Right lobe of liver (tissue), 6 donors: ENCODE measurements at regions not wholly inside any gene's neighbourhood (a gene's known extent, or its start where the extent isn't known, plus 50 kb on each side); places are given as distances from the start of the nearest gene placed in this dataset.

Source experiments
- ATAC-seq, 4 donors: fragments of 200-7000 bp; cut with Tn5 transposase; one replicate each; pipeline ENCODE4 v1.9.1; 2020; ENCODE audit warnings: mild to moderate bottlenecking in 4 of 4, moderate library complexity in 4 of 4
- DNase-seq, 3 donors: peaks; one replicate each; pipeline ENCODE4 v3.0.0-alpha.2; 2020
- H3K27ac ChIP-seq, 3 donors: fragments of 200-600 bp; one replicate each; pipeline ENCODE4 v1.8.0; 2022
- H3K27me3 ChIP-seq, 2 donors: fragments of 200-600 bp; one replicate each; pipeline ENCODE4 v1.8.0; 2022
- H3K36me3 ChIP-seq, 4 donors: fragments of 200-600 bp; sonication (generic) in 1 of 4; one replicate each; pipeline versions ENCODE4 v1.5.1 to v1.8.0; 2017 to 2022; ENCODE audit warnings: control low read depth in 1 of 4
- H3K4me1 ChIP-seq, 4 donors: fragments of 200-600 bp; sonication (generic) in 1 of 4; one replicate each; pipeline versions ENCODE4 v1.5.1 to v1.8.0; 2017 to 2022; ENCODE audit warnings: control low read depth in 1 of 4
- H3K4me3 ChIP-seq, 3 donors: fragments of 200-600 bp; one replicate each; pipeline ENCODE4 v1.8.0; 2022
- H3K9me3 ChIP-seq, 4 donors: fragments of 200-600 bp; sonication (generic) in 1 of 4; one replicate each; pipeline versions ENCODE4 v1.5.1 to v1.8.0; 2017 to 2022; ENCODE audit warnings: control low read depth in 1 of 4
- POLR2A ChIP-seq: fragments of 450-650 bp; IDR thresholded peaks from one replicate; pipeline ENCODE4 v1.6.1; 2017; ENCODE audit warnings: antibody characterized with exemption, mild to moderate bottlenecking
- WGBS: methylation state at CpG from one replicate; pipeline ENCODE4 v1.1.6; 2018; ENCODE audit warnings: low coverage, low lambda C conversion rate; ENCODE audit not compliant: insufficient coverage; ENCODE audit errors: missing lambda C conversion rate; 5-methylcytosine and 5-hydroxymethylcytosine counted together
- intact Hi-C, 2 donors: fragments of 100-400 bp; cut with DNase I; formaldehyde crosslinking; loops; one replicate each; pipeline versions ENCODE4 v1.11.2 to v1.14.1; 2022
- TF ChIP-seq, protein P1 (sequence below), 4 donors: fragments of 200-600 bp in 3 of 4; fragments of 450-650 bp in 1 of 4; IDR thresholded peaks; one replicate each; pipeline versions ENCODE4 v1.5.1 to v1.8.0; 2016 to 2022; ENCODE audit warnings: antibody characterized with exemption in 4 of 4, mild to moderate bottlenecking in 2 of 4
- donor health status: DM: no; HTN: yes; CAD: no.
- donor health status: DM: no; HTN: no; CAD: no.
- donor health status: DM: no; HTN: no; CAD: no.
- donor health status: DM: no; HTN: yes; CAD: no.
- donor health status: DM: no; HTN: yes; CAD: no.

DNA sequence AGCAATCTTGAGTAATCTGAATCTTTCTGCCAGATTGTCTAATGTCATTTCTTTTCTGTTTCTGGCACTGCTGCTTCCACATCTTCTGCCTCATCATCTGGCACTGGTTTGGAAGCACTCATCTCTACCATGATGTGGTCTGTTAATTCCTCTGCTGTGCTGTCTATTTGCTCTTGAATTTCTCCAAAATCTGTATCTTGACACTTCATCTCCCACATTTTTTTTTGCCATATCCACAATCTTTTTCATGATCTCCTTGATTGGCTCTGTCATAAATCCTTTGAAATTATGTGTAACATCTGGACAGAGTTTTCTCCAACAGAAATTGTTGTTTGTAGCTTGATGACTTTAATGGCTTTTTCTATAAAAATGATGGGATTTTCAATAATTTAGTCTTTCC is 417.8 kb upstream of the MANEA start:
- no peak for ATAC-seq
- no peak for DNase-seq

DNA sequence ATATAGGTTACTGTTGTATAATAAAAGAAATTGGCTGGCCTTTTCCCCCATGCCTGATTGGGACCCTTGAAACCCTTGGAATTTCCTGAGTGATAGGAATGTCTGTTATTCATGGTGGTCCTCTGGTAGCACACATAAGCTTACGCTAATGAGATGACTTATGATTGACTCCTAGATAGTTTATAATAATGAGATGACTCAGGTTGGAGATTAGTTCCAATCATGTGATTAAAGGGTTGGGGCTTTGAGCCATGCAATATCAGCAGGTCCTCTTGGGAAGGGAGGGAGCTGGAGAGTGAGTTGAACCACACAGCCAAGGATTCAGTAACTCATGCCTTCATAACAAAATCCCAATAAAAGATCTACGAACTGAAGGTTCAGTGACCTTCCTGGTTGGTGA is 407.6 kb upstream of the MANEA start:
- Histone ChIP-seq H3K36me3 (no peaks in the 10 kb centered on the region), H3K4me1 (no peaks in the 10 kb centered on the region), H3K4me3 (no peak overlapping the region), H3K9me3 (no peaks in the 10 kb centered on the region), H3K27me3 (no peaks in the 10 kb centered on the region), H3K27ac (no peak overlapping the region)
- intact Hi-C loops, result no loop called here
- DNase-seq (no peak), ATAC-seq (no peak)
- 33% methylated on average over 2 of the region's 2 CpGs for WGBS
- no peak for TF ChIP-seq POLR2A
- TF ChIP-seq, protein P1, sequence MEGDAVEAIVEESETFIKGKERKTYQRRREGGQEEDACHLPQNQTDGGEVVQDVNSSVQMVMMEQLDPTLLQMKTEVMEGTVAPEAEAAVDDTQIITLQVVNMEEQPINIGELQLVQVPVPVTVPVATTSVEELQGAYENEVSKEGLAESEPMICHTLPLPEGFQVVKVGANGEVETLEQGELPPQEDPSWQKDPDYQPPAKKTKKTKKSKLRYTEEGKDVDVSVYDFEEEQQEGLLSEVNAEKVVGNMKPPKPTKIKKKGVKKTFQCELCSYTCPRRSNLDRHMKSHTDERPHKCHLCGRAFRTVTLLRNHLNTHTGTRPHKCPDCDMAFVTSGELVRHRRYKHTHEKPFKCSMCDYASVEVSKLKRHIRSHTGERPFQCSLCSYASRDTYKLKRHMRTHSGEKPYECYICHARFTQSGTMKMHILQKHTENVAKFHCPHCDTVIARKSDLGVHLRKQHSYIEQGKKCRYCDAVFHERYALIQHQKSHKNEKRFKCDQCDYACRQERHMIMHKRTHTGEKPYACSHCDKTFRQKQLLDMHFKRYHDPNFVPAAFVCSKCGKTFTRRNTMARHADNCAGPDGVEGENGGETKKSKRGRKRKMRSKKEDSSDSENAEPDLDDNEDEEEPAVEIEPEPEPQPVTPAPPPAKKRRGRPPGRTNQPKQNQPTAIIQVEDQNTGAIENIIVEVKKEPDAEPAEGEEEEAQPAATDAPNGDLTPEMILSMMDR (IDR thresholded peaks at IDR 0.05), result no peak

More for the DNA sequence above, 417.8 kb upstream of the MANEA start:
- Histone ChIP-seq H3K27ac (no peak overlapping the region), H3K9me3 (no peaks in the 10 kb centered on the region), H3K27me3 (no peaks in the 10 kb centered on the region), H3K4me1 (no peaks in the 10 kb centered on the region), H3K4me3 (no peak overlapping the region), H3K36me3 (no peaks in the 10 kb centered on the region)
- TF ChIP-seq, protein P1 (IDR thresholded peaks at IDR 0.05), result no peak
- no peak for TF ChIP-seq POLR2A
- intact Hi-C loops, result no loop called here

DNA sequence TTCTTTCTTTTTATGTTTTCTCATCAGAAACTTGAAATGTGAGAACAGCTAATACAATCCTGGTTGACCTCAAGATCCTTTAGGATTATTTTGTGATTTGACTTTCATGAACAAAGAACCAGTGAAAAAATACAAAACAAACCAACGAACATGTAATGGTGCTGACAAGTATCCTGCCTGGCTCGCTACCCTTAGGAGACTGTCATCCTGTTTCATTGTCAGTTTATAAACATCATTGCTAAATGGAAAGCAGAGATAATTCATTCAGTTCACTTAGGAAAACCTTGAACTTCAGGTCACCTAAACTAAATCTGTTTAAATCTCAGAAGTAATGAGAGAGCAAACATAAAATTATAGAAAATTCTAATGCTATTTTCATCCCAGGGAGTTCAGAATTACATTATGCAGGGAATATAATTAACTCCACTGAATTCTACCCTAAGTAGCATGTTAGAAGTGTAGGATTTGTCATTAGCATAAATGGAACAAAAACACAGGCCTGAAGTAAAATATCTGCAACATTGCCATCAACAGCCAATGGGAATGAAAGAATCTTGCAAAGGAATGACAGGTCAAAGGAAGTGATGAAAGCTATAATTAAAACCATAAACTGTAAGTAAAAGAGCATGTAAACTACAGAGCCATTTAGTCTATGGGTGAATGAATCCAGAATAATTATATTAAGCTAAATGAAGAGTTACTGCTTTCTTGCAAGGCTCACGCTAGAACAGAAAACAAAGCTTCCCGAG is 401.2 kb upstream of the MANEA start:
- Histone ChIP-seq H3K27me3 (no peaks in the 10 kb centered on the region), H3K9me3 (no peaks in the 10 kb centered on the region), H3K36me3 (no peaks in the 10 kb centered on the region), H3K4me3 (no peak overlapping the region), H3K4me1 (no peaks in the 10 kb centered on the region), H3K27ac (no peak overlapping the region)
- no peak for DNase-seq
- ATAC-seq, result no peak
- no peak for TF ChIP-seq POLR2A
- TF ChIP-seq, protein P1 (IDR thresholded peaks at IDR 0.05), result no peak
- intact Hi-C loops, result no loop called here
- 40% methylated on average over 4 of the region's 4 CpGs for WGBS

DNA sequence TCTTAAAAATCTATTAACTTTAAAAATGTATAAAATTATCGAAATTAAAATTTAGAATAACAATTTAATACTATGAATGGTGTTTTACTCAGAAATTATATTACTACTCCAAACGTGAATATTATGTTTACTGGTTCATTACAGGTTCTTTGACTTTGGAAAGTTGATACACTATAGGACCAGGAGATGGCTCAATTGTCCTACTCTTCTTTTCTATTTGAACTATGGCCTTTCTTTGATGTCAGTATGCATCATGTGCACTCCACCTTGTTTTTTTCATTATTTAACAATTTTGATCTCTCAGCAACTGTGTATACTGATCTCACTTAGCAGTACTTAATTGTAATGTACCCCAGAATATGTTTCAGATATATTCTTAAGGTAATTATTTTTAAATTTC is 391.5 kb upstream of the MANEA start:
- Histone ChIP-seq H3K9me3 (no peaks in the 10 kb centered on the region), H3K27ac (no peak overlapping the region), H3K36me3 (no peaks in the 10 kb centered on the region), H3K27me3 (no peaks in the 10 kb centered on the region), H3K4me1 (no peaks in the 10 kb centered on the region), H3K4me3 (no peak overlapping the region)
- DNase-seq (no peak), ATAC-seq (no peak)
- intact Hi-C loops, result no loop called here
- TF ChIP-seq, protein P1 (IDR thresholded peaks at IDR 0.05), result no peak
- no peak for TF ChIP-seq POLR2A
- WGBS, result 12% methylated on average over 2 of the region's 2 CpGs

DNA sequence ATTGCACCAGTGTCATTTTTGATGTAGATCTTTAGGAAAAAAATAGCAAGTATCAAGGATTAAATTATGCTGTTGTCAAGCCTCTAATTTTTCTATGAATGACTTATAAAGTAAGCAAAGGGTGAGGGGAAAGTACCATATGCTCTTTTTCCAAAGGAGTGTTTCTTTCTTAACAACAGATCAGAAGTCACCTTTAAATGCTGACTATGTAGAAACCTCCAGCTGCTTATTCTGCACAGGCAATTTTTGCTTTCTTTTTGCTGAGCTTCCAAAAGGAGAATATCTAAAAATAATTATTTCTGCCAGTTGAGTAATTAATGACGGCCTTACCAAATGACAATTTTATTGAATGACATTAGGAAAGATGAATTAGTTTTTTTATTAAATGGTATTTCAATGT is 390.6 kb upstream of the MANEA start:
- H3K27me3 ChIP-seq, result no peaks in the 10 kb centered on the region
- intact Hi-C loops, result no loop called here
- ATAC-seq (no peak), DNase-seq (no peak)
- no peak for TF ChIP-seq POLR2A
- TF ChIP-seq, protein P1 (IDR thresholded peaks at IDR 0.05), result no peak
- no peak overlapping the region for H3K27ac ChIP-seq
- 33% methylated on average over 1 of the region's 1 CpG for WGBS
- no peak overlapping the region for H3K4me3 ChIP-seq
- H3K9me3 ChIP-seq, result no peaks in the 10 kb centered on the region
- no peaks in the 10 kb centered on the region for H3K36me3 ChIP-seq
- H3K4me1 ChIP-seq, result no peaks in the 10 kb centered on the region
